ENCODE measurements at regions not wholly inside any gene's neighbourhood (a gene's known extent, or its start where the extent isn't known, plus 50 kb on each side); places are given as distances from the start of the nearest gene placed in this dataset.
"Not testable (repeated sequence)": the region's sequence is repeated elsewhere in the genome, so short reads cannot be mapped to it uniquely, and the experiment has no call there.

- Mint-ChIP-seq H3K9me3 (peaks cover 54% of the 10 kb centered on the region), H3K27ac (no peak overlapping the region), H3K36me3 (ENCODE audit: low read depth) (no peaks in the 10 kb centered on the region), H3K4me3 (no peak overlapping the region), H3K27me3 (ENCODE audit: insufficient read depth) (no peaks in the 10 kb centered on the region), H3K4me1 (ENCODE audit: low read depth) (no peaks in the 10 kb centered on the region)
- no peak for DNase-seq
- no peak for TF ChIP-seq CTCF (IDR thresholded peaks at IDR 0.05)
These were observed 637.3 kb downstream of the TRIB2 start for GRCh38 chr2:13354031-13354430.

GRCh38 chr2:13381928-13382327 is 665.2 kb downstream of the TRIB2 start:
- H3K36me3 Mint-ChIP-seq (ENCODE audit: low read depth); DNase-seq; H3K4me1 Mint-ChIP-seq (ENCODE audit: low read depth); H3K4me3 Mint-ChIP-seq; H3K27ac Mint-ChIP-seq; H3K27me3 Mint-ChIP-seq (ENCODE audit: insufficient read depth): not testable (repeated sequence)
- H3K9me3 Mint-ChIP-seq: peaks cover 68% of the 10 kb centered on the region

- H3K27me3 Mint-ChIP-seq (ENCODE audit: insufficient read depth); DNase-seq; H3K36me3 Mint-ChIP-seq (ENCODE audit: low read depth); H3K4me1 Mint-ChIP-seq (ENCODE audit: low read depth); H3K4me3 Mint-ChIP-seq; H3K27ac Mint-ChIP-seq: not testable (repeated sequence)
- H3K9me3 Mint-ChIP-seq: peaks cover 36% of the 10 kb centered on the region
These were observed 672.4 kb downstream of the TRIB2 start for GRCh38 chr2:13389172-13389571.

GRCh38 chr2:13390676-13391075 is 673.9 kb downstream of the TRIB2 start:
- Mint-ChIP-seq H3K4me3 (no peak overlapping the region), H3K27me3 (ENCODE audit: insufficient read depth) (no peaks in the 10 kb centered on the region), H3K9me3 (peaks cover 23% of the 10 kb centered on the region), H3K36me3 (ENCODE audit: low read depth) (no peaks in the 10 kb centered on the region), H3K27ac (no peak overlapping the region), H3K4me1 (ENCODE audit: low read depth) (no peaks in the 10 kb centered on the region)
- no peak for TF ChIP-seq CTCF (IDR thresholded peaks at IDR 0.05)
- DNase-seq: no peak

- no peak overlapping the region for H3K4me3 Mint-ChIP-seq
- TF ChIP-seq CTCF (IDR thresholded peaks at IDR 0.05): no peak
- no peaks in the 10 kb centered on the region for H3K36me3 Mint-ChIP-seq (ENCODE audit: low read depth)
- H3K4me1 Mint-ChIP-seq (ENCODE audit: low read depth): no peaks in the 10 kb centered on the region
- H3K27ac Mint-ChIP-seq: no peak overlapping the region
- no peaks in the 10 kb centered on the region for H3K27me3 Mint-ChIP-seq (ENCODE audit: insufficient read depth)
- DNase-seq: no peak
- peaks cover 32% of the 10 kb centered on the region for H3K9me3 Mint-ChIP-seq
These were observed 684.6 kb downstream of the TRIB2 start for GRCh38 chr2:13401312-13401711.

GRCh38 chr2:13413989-13414388 is 697.3 kb downstream of the TRIB2 start:
- no peak overlapping the region for H3K4me3 Mint-ChIP-seq
- H3K9me3 Mint-ChIP-seq: peaks cover 49% of the 10 kb centered on the region
- no peaks in the 10 kb centered on the region; the same call in 1 of the 2 replicates for H3K27me3 Mint-ChIP-seq (ENCODE audit: insufficient read depth)
- no peaks in the 10 kb centered on the region for H3K4me1 Mint-ChIP-seq (ENCODE audit: low read depth)
- H3K36me3 Mint-ChIP-seq (ENCODE audit: low read depth): peaks cover 8% of the 10 kb centered on the region; the same call in 1 of the 2 replicates
- no peak for DNase-seq
- H3K27ac Mint-ChIP-seq: no peak overlapping the region
- no peak for TF ChIP-seq CTCF (IDR thresholded peaks at IDR 0.05)

- no peak overlapping the region for H3K4me3 Mint-ChIP-seq
- no peak for DNase-seq
- no peaks in the 10 kb centered on the region; the same call in 1 of the 2 replicates for H3K27me3 Mint-ChIP-seq (ENCODE audit: insufficient read depth)
- H3K9me3 Mint-ChIP-seq: peaks cover 45% of the 10 kb centered on the region
- no peaks in the 10 kb centered on the region for H3K4me1 Mint-ChIP-seq (ENCODE audit: low read depth)
- TF ChIP-seq CTCF (IDR thresholded peaks at IDR 0.05): no peak
- H3K27ac Mint-ChIP-seq: no peak overlapping the region
- H3K36me3 Mint-ChIP-seq (ENCODE audit: low read depth): peaks cover 8% of the 10 kb centered on the region; the same call in 1 of the 2 replicates
These were observed 698.2 kb downstream of the TRIB2 start for GRCh38 chr2:13414897-13415296.
